ENCODE measurements at regions not wholly inside any gene's neighbourhood (a gene's known extent, or its start where the extent isn't known, plus 50 kb on each side); places are given as distances from the start of the nearest gene placed in this dataset.

- H3K36me3 Mint-ChIP-seq (ENCODE audit: low read depth): no peaks in the 10 kb centered on the region
- H3K27me3 Mint-ChIP-seq (ENCODE audit: low read depth, poor library complexity): no peaks in the 10 kb centered on the region
- DNase-seq: no peak
- H3K9me3 Mint-ChIP-seq: peaks cover 3% of the 10 kb centered on the region
- peaks cover 25% of the 10 kb centered on the region for H3K4me1 Mint-ChIP-seq
- H3K27ac Mint-ChIP-seq: no peak overlapping the region
- no peak overlapping the region for H3K4me3 Mint-ChIP-seq
- no peak for TF ChIP-seq CTCF (IDR thresholded peaks at IDR 0.05)
These were observed 128.0 kb upstream of the TPM1 start for GRCh38 chr15:62914461-62915079.

- DNase-seq: no peak
- no peaks in the 10 kb centered on the region for H3K36me3 Mint-ChIP-seq (ENCODE audit: low read depth)
- no peak overlapping the region for H3K27ac Mint-ChIP-seq
- H3K27me3 Mint-ChIP-seq (ENCODE audit: low read depth, poor library complexity): peaks cover 3% of the 10 kb centered on the region
- H3K4me1 Mint-ChIP-seq: no peaks in the 10 kb centered on the region
- no peak for TF ChIP-seq CTCF (IDR thresholded peaks at IDR 0.05)
- H3K9me3 Mint-ChIP-seq: peaks cover 3% of the 10 kb centered on the region
- H3K4me3 Mint-ChIP-seq: no peak overlapping the region
These were observed 121.7 kb upstream of the TPM1 start for GRCh38 chr15:62920682-62921502.

- Mint-ChIP-seq H3K27ac (no peak overlapping the region), H3K9me3 (peaks cover 3% of the 10 kb centered on the region), H3K4me3 (no peak overlapping the region), H3K4me1 (no peaks in the 10 kb centered on the region), H3K36me3 (ENCODE audit: low read depth) (no peaks in the 10 kb centered on the region), H3K27me3 (ENCODE audit: low read depth, poor library complexity) (peaks cover 3% of the 10 kb centered on the region)
- no peak for DNase-seq
- TF ChIP-seq CTCF (IDR thresholded peaks at IDR 0.05): no peak
These were observed 120.0 kb upstream of the TPM1 start for GRCh38 chr15:62922514-62922913.

GRCh38 chr15:62925875-62926274 is 116.7 kb upstream of the TPM1 start:
- Mint-ChIP-seq H3K9me3 (no peaks in the 10 kb centered on the region), H3K4me3 (no peak overlapping the region), H3K4me1 (peaks cover 5% of the 10 kb centered on the region), H3K27me3 (ENCODE audit: low read depth, poor library complexity) (peaks cover 3% of the 10 kb centered on the region), H3K36me3 (ENCODE audit: low read depth) (no peaks in the 10 kb centered on the region), H3K27ac (no peak overlapping the region)
- TF ChIP-seq CTCF (IDR thresholded peaks at IDR 0.05): no peak
- DNase-seq: no peak

- H3K4me3 Mint-ChIP-seq: no peak overlapping the region
- no peaks in the 10 kb centered on the region for H3K36me3 Mint-ChIP-seq (ENCODE audit: low read depth)
- peaks cover 5% of the 10 kb centered on the region for H3K4me1 Mint-ChIP-seq
- DNase-seq: no peak
- no peaks in the 10 kb centered on the region for H3K9me3 Mint-ChIP-seq
- H3K27me3 Mint-ChIP-seq (ENCODE audit: low read depth, poor library complexity): no peaks in the 10 kb centered on the region
- H3K27ac Mint-ChIP-seq: no peak overlapping the region
- no peak for TF ChIP-seq CTCF (IDR thresholded peaks at IDR 0.05)
These were observed 115.4 kb upstream of the TPM1 start for GRCh38 chr15:62927196-62927595.

GRCh38 chr15:62927836-62928235 is 114.7 kb upstream of the TPM1 start:
- Mint-ChIP-seq H3K27me3 (ENCODE audit: low read depth, poor library complexity) (no peaks in the 10 kb centered on the region), H3K4me1 (peaks cover 5% of the 10 kb centered on the region), H3K27ac (no peak overlapping the region), H3K9me3 (no peaks in the 10 kb centered on the region), H3K36me3 (ENCODE audit: low read depth) (no peaks in the 10 kb centered on the region), H3K4me3 (no peak overlapping the region)
- no peak for TF ChIP-seq CTCF (IDR thresholded peaks at IDR 0.05)
- DNase-seq: no peak
